NCI-H524 treated with DMSO at 0.1 percent for 48 hours (cell line): ENCODE measurements at regions not wholly inside any gene's neighbourhood (a gene's known extent, or its start where the extent isn't known, plus 50 kb on each side); places are given as distances from the start of the nearest gene placed in this dataset.
A peak's percentile ranks its signal among the peaks of the same experiment; 100 is the strongest.

Source experiments
- DNase-seq: peaks from one replicate; lab custom pipeline; 2025; lab: John Stamatoyannopoulos, UW

GRCh38 chr6:47117314-47117713 is 75.2 kb upstream of the ADGRF1 start:
- DNase-seq, result no peak

GRCh38 chr6:47116606-47117005 is 74.5 kb upstream of the ADGRF1 start:
- no peak for DNase-seq

GRCh38 chr6:47116086-47116485 is 74.0 kb upstream of the ADGRF1 start:
- DNase-seq, result no peak

DNA sequence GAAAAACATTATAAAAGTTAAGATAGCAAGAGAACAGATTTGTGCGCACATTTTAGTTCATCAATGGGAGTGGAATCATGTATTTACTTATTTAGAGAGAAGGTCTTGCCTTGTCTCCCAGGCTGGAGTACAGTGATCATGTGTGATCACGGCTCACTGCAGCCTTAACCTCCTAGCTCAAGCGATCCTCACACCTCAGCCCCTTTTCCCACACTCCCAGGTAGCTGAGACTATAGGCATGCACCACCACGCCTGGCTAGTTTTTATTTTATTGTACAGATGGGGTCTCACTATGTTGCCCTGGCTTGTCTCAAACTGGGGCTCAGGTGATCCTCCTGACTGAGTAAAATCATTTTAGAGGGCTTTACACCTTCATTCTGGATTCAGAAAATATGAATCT is 72.3 kb upstream of the ADGRF1 start:
- no peak for DNase-seq

DNA sequence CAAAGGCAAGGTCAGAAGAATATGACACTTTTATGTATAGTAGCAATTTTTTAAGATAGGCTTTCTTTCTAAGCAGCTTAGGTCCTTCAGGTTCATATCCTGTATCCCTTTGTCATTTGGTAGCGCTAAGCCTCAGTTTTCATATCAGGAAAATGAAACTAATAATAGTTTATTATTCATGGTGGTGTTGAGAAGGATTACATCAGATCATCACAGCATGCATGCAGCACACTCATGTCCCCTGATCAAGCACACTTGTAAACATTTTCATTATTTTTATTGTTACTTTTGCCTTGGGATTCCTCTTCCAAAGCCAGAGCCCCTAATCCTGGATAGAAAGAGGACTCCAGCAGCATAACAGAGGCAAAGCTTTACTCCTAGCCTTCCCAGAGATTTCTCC is 70.2 kb upstream of the ADGRF1 start:
- DNase-seq, result no peak

- no peak for DNase-seq
These were observed 69.6 kb upstream of the ADGRF1 start for GRCh38 chr6:47111685-47112084.

GRCh38 chr6:47109281-47109680 is 67.1 kb upstream of the ADGRF1 start:
- DNase-seq, result no peak

- DNase-seq, result no peak
These were observed 64.6 kb upstream of the ADGRF1 start for GRCh38 chr6:47106721-47107197.

GRCh38 chr6:47106216-47106615 is 64.1 kb upstream of the ADGRF1 start:
- DNase-seq, result no peak

DNA sequence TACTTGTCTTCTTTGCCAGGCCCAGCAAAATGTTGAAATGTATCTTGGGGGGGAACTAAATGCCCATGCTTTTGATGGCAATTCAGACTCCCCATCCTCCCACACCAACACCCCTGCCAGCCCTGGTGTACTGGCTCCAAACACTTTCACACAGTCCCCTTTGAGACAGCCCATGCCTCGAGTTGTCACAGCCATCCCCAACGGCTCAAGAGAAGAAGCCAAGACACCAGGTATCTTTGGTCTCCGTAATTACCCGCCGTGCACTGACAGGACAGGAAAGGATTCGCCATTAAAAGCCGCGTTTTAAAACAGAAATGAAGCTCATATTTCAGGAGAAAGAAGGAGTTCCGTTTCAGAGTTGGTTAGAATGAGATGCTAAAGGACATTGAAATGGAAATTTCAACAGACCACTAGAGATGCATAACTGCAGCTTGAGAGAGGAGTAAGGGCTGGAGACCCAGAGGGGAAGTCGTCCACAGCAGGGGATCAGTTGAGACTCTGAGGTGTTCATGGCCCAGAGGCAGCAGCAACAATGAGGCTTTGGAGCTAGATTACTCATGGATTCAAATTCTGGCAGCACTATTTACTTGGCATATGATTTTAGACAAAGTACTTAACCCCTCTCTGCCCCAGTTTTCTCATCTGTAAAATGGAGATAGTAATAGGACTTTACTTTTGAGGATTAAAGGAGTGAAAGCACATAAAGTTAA is 63.5 kb upstream of the ADGRF1 start:
- no peak for DNase-seq

DNA sequence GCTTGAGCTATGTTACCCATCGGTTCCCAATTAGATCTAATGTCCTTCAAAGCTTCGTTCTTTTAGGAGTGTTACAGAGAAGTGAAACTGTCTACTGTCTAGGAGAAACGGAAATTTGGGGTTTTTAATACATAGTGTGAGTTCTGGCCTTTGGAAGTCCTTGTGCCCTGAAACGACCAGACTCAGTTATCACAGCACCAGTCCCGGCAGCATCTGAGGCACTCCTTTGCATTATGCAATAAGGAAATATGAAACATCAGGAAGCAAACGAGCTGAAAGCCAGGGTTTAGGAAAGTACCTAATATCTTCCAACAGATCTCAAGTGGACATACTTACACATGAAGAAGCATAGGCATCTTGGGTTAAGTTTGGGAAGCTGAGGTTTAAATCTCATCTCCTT is 61.8 kb upstream of the ADGRF1 start:
- DNase-seq, result no peak

DNA sequence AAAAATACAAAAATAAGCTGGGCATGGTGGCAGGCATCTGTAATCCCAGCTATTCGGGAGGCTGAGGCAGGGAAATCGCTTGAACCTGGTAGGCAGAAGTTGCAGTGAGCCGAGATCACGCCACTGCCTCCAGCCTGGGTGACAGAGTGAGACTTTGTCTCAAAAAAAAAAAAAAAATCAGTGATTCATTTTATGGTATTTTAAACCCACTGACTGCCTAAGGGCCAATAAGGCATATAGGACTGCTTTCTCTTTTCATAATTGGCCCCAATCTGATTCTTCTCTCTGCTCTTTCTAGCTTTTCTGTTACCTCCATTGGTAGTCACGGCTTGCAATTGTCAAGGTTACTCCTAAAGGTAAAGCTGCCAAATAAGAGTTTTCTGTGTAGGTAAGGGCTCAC is 60.2 kb upstream of the ADGRF1 start:
- no peak for DNase-seq

- no peak for DNase-seq
These were observed 56.5 kb upstream of the ADGRF1 start for GRCh38 chr6:47098570-47098993.

GRCh38 chr6:47097092-47097945 is 55.2 kb upstream of the ADGRF1 start:
- DNase-seq, result peak; percentile 14

GRCh38 chr6:47096211-47096895 is 54.2 kb upstream of the ADGRF1 start:
- DNase-seq, result no peak

GRCh38 chr6:47094241-47094925 is 52.3 kb upstream of the ADGRF1 start:
- no peak for DNase-seq

GRCh38 chr6:47093169-47093568 is 51.0 kb upstream of the ADGRF1 start:
- DNase-seq, result no peak

DNA sequence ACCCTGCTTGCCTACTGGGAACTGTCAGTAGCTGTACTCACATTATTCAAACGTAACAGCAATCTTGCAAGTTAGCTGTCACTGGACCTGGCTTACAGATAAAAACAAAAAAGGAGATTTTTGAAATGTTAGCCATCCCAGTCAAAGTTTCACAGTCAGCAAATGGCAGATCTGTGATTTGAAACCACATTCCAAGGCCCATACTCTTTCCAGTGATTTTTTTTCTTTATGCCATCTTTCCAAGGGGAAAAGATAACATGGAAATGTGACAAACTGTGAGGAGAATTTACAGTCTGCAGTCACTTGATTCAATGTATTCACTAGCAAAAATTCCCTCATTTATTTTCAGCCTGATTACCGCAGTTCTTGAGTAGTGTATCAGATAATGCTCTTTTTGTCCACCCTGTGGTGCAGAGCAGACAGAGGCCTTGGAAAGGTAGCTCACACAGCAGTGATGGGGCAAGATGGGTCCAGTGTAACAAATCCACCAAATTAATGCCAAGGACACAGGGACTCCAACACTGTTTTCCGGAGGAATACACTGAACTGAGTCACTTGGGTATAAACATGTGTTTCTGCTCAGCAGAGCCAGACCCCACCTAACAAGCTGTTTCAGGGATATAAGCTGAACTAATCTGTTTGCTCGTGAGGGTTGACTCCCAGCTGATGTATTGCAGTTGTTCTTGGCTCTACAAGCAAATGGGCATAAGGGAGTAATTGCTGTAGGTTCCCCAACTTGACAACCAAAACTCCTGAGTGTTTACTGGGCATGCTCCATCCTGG is 49.9 kb upstream of the ADGRF1 start:
- DNase-seq, result no peak
